HG03469 (cell line): ENCODE measurements at regions not wholly inside any gene's neighbourhood (a gene's known extent, or its start where the extent isn't known, plus 50 kb on each side); places are given as distances from the start of the nearest gene placed in this dataset.

Experiments
- ATAC-seq: cut with Tn5 transposase; IDR thresholded peaks from one replicate; pipeline ENCODE4 v1.9.1; 2021; ENCODE audit warnings: mild to moderate bottlenecking, moderate library complexity, moderate number of reproducible peaks; ENCODE audit not compliant: unreplicated experiment

GRCh38 chr6:104428184-104428583 lies 431.5 kb downstream of the HACE1 start:
- no peak for ATAC-seq

GRCh38 chr6:104423691-104424090 lies 436.0 kb downstream of the HACE1 start:
- ATAC-seq: no peak

GRCh38 chr6:104421650-104422049 lies 438.1 kb downstream of the HACE1 start:
- ATAC-seq: no peak

- no peak for ATAC-seq
Observed at GRCh38 chr6:104418839-104419238, 440.9 kb downstream of the HACE1 start.

GRCh38 chr6:104418125-104418524 lies 441.6 kb downstream of the HACE1 start:
- ATAC-seq: no peak

GRCh38 chr6:104414723-104415122 lies 445.0 kb downstream of the HACE1 start:
- ATAC-seq: no peak

GRCh38 chr6:104413767-104414166 lies 446.0 kb downstream of the HACE1 start:
- no peak for ATAC-seq

GRCh38 chr6:104411302-104411701 lies 448.4 kb downstream of the HACE1 start:
- no peak for ATAC-seq

GRCh38 chr6:104409913-104410312 lies 449.8 kb downstream of the HACE1 start:
- ATAC-seq: no peak

GRCh38 chr6:104407957-104408356 lies 451.8 kb downstream of the HACE1 start:
- ATAC-seq: no peak

GRCh38 chr6:104404377-104404776 lies 455.3 kb downstream of the HACE1 start:
- no peak for ATAC-seq

GRCh38 chr6:104402572-104402971 lies 457.1 kb downstream of the HACE1 start:
- no peak for ATAC-seq

- ATAC-seq: no peak
Observed at GRCh38 chr6:104401926-104402325, 457.8 kb downstream of the HACE1 start.

GRCh38 chr6:104400844-104401243 lies 458.9 kb downstream of the HACE1 start:
- no peak for ATAC-seq

- no peak for ATAC-seq
Observed at GRCh38 chr6:104396077-104396476, 463.6 kb downstream of the HACE1 start.

GRCh38 chr6:104381907-104382306 lies 477.8 kb downstream of the HACE1 start:
- no peak for ATAC-seq

GRCh38 chr6:104365451-104366234 lies 494.1 kb downstream of the HACE1 start:
- no peak for ATAC-seq

- no peak for ATAC-seq
Observed at GRCh38 chr6:104357928-104358327, 501.8 kb downstream of the HACE1 start.

- no peak for ATAC-seq
Observed at GRCh38 chr6:104356197-104356596, 503.5 kb downstream of the HACE1 start.

- no peak for ATAC-seq
Observed at GRCh38 chr6:104349191-104349590, 510.5 kb downstream of the HACE1 start.

- ATAC-seq: no peak
Observed at GRCh38 chr6:104344223-104344622, 515.5 kb downstream of the HACE1 start.

GRCh38 chr6:104332364-104332763 lies 527.4 kb downstream of the HACE1 start:
- ATAC-seq: no peak
